ENCODE measurements at regions not wholly inside any gene's neighbourhood (a gene's known extent, or its start where the extent isn't known, plus 50 kb on each side); places are given as distances from the start of the nearest gene placed in this dataset.
"Not testable (repeated sequence)": the region's sequence is repeated elsewhere in the genome, so short reads cannot be mapped to it uniquely, and the experiment has no call there.

DNA sequence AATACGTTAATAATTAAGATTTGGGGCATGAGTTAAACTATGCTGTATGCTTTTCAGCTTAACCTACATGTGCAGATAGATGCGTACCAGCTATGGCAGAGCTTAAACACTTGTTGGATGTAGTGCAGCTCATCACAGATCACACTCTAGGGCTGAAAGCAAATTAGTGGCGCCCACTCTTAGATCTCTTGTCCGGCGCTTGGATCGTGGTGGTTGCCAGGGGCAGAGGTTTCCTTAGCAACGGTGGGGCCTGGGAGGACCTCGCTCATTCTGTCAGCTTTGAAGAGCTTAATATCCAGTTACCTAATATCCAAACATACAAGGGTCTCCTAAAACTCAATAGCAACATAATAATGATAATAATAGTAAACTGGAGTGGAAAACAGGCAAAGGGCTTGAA, 548.2 kb upstream of the PFKP start:
- no peak for ATAC-seq

DNA sequence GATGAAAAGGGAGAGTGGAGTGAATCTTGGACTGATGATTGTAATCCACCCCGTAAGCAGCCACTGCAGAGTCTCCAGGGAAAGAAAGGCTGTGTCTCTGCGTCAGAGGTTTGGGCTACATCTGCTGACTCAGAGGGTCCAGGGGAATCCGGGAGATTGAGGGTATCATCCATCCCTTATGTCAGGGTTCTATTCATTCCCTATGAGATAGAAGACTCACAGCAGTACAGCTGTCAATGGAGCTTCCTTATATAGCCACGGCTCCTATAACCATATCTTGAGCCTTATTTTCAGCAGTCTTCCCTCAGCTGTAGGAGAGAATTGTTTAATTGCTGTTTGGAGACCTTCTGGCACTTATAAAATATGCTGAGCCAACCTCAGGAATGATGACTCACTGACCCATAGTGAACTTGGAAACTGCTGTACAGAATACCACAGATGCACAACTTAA, 558.2 kb upstream of the PFKP start:
- no peak for ATAC-seq

GRCh38 chr10:2501366-2501940, 565.9 kb upstream of the PFKP start:
- not testable (repeated sequence) for ATAC-seq

GRCh38 chr10:2494399-2494798, 572.9 kb upstream of the PFKP start:
- no peak for ATAC-seq

- ATAC-seq: no peak
These were observed 578.8 kb upstream of the PFKP start for GRCh38 chr10:2488446-2489005.

DNA sequence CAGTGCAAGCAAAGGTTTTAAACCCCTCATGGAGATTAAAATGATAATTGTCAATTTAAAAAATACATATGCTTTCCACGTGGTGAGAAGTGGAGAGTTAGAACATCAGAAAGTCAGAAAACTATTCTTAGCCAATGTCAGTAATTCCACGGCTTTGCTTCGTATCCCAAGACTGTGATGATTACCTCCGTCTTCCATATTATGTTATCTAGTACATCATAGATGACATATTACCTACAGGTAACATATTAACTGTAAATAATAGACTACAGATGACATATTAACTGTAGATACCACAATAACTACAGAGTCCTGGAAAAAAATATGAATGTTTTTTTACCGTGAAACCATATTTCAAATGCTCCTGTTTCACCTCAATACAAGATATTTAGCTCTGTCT, 579.4 kb upstream of the PFKP start:
- no peak for ATAC-seq

GRCh38 chr10:2478656-2479055, 588.7 kb upstream of the PFKP start:
- no peak for ATAC-seq

DNA sequence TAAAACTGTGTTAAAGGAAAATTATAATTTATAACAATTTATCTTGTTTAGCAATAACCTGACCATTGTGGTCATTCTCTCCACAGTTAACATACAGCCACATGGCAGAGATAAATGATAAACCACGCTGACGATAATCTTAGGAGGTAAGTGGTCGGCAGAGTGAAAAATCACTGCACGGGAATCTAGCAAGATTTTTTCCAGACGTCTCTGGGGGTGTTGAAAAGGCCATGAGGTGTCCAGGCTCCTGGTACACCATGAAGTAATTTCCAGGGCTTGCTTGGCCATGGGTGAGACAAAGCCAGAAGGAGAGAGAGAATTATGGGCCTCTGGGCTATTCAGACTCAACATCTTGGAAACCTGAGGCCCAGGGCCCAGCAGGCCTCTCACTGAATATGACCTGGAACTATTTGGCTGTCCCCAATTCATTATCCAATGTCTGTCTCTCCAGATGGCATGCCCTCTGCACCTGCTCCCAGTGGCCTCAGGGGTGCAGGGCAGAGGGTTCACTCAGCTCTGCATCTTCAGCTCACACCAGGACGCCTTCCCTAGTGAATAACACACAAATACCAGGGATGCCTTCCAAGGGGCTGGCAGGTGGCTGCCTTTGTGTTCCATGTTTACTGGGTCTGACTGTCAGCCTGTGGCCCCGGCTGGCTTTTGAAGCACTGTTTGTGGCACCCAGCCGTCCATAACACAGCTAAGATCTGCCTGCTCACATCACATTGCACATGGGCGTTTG, 590.4 kb upstream of the PFKP start:
- ATAC-seq: no peak

DNA sequence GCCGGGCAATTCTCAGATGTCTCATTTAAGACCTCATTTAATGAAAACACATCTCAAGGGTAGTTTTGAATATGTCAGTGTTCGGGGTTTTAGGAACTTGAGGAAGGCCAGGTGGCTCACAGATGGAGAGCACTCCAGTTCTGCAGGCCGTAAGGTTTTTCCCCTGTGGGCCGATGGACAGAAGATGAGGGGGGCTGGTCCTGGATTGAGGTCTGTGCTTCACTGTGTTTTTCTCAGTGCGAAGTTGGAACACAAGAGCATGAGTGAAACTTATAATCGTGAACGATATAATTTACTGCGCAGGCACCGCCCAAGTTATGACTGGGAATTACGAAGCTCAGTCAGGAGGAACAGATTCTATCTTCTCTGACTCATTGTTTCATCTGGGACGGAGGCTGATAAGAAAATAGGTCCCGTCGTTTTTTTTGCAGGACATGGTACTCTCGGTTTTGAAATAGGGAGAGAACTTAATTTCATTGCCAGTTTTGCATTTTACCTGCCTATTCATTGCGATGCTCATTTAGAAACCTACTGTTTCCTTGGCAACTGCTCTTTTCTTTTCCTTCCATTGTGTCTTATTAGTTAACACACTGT, 591.0 kb upstream of the PFKP start:
- no peak for ATAC-seq

- ATAC-seq: no peak
These were observed 591.6 kb upstream of the PFKP start for GRCh38 chr10:2475711-2476217.

DNA sequence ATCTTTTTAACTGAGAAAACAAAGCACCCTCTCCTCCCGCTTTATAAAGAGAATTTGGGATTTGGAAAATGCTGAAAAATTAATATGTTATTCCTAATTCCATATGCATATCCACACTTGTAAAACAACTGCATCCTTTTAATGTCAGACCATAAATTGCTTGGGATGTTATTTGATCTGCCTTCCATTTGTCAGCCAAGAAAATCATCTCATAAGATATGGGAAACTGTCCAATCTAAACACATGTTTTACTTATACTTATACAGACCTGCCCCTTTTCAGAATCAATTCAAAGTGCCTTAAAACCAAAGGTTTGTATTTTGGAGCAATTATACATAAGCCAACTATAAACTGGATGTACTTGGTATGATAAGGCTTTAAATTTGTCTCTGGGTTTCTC, 595.5 kb upstream of the PFKP start:
- no peak for ATAC-seq

DNA sequence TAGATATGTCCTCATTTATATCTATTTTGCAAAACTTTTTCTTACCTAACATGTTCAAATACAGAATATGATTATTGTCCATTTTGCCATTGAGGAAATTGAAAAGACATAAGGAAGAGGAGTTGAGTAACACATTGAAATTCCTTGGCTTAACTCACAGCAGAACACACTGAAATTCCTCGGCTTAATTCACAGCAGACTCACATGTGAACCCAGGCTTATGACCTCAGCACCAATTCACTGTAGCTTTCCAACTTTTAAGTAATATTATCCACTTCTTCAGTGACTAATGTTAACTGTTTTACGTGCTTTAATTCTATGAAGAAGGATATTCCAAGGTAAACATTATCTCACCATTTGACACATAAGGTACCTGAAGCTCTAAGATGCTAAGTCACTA, 597.5 kb upstream of the PFKP start:
- ATAC-seq: no peak

- no peak for ATAC-seq
These were observed 602.9 kb upstream of the PFKP start for GRCh38 chr10:2464483-2464882.

DNA sequence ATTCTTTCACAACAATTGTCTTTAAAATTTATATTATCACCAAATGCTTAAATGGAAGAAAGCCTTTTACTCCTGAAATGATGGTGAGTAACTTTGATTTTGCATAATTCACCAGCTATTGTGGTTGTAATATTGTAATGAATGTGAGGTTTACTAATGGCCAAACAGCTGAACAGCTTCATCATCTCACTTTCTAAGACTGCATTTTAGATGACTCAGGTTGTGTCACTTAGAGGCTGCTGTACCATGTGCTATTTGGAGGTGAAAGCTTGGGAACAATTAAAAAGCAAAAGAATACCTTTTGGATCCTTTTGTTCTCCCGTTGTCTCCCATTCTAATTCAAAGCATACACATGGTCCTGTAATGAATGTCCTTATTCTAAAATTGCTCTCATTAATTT, 604.0 kb upstream of the PFKP start:
- no peak for ATAC-seq

DNA sequence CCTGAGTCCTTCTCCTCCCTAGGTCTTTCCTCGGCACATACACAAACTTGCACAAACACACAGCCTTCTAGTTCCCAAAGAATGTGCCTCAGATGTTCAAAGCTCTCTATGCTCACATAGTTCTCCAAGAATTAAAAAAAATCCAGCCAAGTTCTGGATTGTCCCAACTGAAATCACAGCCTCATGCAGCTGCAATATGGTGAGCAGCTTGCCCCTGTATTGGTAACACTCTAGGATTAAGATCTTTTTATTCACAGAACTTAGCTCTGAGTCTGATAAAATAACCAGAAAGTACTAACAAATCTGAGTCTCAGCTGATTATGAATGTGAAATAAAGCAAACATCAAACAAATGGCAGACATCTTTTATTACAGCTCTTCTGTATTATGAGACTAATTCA, 604.8 kb upstream of the PFKP start:
- ATAC-seq: no peak

DNA sequence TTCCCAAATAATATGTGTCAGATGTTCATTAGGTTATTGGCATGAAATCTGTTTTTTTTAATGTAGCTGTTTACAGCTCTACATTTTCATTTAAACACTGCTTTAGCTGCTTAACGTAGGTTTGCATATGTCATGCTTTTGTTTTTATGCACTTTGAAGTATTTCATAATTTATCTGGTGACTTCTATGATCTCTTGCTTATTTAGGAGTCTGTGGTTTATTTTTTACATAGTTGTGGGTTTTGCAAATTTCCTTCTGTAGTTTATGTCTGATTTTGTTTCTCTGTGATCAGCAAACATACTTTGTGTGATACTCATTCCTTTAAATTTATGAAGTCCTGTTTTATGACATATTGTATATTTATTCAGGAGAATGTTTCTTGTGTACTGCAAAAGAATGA, 606.5 kb upstream of the PFKP start:
- ATAC-seq: no peak

DNA sequence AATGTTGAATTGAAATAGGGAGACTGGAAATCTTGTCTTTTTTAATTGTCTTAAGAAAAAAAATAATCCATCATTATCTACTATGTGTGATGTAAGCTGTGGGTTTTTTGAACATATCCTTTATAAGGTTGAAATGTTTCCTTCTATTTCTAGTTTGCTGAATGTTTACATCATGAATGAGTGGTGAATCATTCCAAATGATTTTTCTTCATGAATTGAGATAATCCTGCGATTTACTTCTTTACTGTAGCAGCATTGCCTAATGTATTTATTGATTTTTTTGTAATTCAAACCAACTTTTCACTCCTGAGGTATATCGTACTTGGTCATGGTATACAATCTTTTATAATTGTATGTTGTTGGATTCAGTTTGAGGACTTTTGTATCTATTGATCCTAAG, 607.6 kb upstream of the PFKP start:
- ATAC-seq: no peak

DNA sequence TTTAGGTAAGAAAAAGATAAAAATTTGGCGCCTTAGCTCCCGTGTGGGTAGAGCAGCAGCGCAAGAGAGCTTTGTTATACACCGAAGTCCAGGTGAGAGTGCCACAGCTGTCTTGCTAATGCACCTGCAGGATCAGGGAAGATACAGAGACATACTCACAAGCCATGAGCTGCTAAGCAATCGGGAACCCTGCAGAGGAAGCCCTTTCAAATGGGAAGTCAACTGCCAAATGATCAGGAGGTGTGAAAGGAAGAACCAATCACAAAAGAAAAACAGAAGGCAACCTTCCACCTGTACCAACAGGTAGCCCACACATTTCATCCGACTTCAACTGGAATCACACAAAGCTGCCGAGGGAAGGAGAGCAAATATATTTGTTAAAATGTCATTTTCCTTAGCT, 610.5 kb upstream of the PFKP start:
- no peak for ATAC-seq

DNA sequence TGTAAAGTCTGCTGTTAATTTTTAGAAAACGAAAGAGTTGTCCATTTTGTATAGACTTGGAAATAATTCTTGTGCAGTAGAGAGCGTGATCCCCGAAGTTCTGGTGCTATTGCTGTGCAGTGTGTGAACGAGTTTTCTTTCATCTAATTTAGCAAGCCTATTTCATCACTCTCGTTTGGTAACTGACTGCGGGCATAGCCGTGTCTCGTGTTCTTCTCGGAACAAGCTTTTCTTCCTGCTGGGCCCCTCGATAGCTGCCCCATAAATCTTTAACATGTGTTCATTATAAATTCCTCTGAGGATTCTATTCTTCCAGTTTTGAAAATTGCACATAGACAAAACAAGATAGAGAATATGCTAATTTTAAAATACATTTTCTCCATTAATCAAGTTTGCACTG, 622.0 kb upstream of the PFKP start:
- no peak for ATAC-seq

GRCh38 chr10:2439983-2440382, 627.4 kb upstream of the PFKP start:
- ATAC-seq: no peak

DNA sequence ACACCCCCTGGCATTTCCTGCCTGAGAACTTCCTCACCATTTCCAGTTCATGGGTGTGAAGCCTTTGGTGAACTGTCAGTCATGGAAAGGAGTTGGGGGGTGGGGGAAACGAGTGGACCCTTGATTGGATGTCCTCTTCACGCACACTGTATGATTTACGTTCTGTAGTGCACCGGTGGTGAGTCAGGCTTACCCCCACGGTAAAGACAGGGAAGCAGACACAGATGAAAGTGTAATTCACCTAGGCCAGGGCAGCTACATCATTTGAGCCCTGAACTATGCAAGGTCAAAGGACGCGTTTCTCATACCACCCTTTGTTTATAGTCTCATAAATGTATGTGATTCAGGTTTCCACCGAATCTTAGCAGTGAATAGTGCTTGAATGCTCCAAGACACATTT, 628.3 kb upstream of the PFKP start:
- ATAC-seq: no peak

GRCh38 chr10:2438248-2438939, 629.0 kb upstream of the PFKP start:
- ATAC-seq: no peak

- no peak for ATAC-seq
These were observed 630.4 kb upstream of the PFKP start for GRCh38 chr10:2436933-2437332.

Data from esophagus mucosa (tissue), 1 donor.